ENCODE measurements at regions not wholly inside any gene's neighbourhood (a gene's known extent, or its start where the extent isn't known, plus 50 kb on each side); places are given as distances from the start of the nearest gene placed in this dataset.

DNA sequence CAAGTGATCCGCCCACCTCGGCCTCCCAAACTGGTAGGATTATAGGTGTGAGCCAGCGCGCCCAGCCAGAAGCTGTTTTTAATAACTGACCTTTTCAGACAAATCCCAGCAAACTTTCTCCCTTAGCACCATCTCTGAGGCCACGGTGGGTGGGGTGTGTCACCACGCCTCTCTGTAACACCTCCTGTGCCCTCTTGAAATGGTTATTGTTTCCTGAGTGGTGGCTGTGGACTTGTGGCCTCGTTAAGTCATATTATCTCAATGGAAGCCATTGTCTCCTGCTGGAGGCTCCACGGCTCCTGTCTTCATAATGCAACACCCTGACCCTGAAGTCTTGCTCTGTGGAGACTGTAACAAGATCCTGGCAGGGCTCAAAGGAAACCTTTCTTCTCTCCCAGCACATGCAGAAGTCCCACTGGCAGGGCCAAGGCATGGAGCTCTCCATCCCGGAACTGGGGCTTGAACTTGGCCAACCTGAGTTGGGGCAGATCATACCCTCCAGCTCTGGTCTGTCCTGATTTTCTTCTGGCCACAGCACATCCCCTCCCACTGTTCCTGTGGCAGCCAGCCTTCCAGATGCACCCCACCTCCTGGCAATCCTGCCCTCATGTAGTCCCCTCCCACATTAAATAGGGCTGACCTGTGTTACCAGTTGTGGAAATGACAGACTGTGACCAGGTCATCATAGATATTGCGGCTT lies 81.1 kb downstream of the SNX5 start:
- CTCF ChIA-PET: no interaction called here
- Mint-ChIP-seq H3K4me3 (no peak overlapping the region), H3K27ac (no peak overlapping the region), H3K4me1 (peaks cover 12% of the 10 kb centered on the region), H3K27me3 (peaks cover 4% of the 10 kb centered on the region), H3K9me3 (ENCODE audit: insufficient read depth) (no peaks in the 10 kb centered on the region)
- H3K27me3 ChIP-seq (replicated peaks in 1 of 4; ENCODE audit: control extremely low read depth in 1 of 4, control insufficient read depth in 3 of 4, insufficient read depth in 4 of 4, low read length in 3 of 4): peaks cover 0 to 3% (median 0%) of the 10 kb centered on the region in 4 experiments
- no peak overlapping the region for H3K27ac ChIP-seq (ENCODE audit: low read length in 2 of 2)
- no peak overlapping the region for H2AFZ ChIP-seq (ENCODE audit: insufficient read depth, low read depth, low read length, poor library complexity, severe bottlenecking)
- 95% methylated on average over 3 of the region's 10 CpGs for WGBS (ENCODE audit: insufficient coverage)
- peaks cover 0 to 1% of the 10 kb centered on the region in 2 experiments for H3K36me3 ChIP-seq (replicated peaks in 1 of 2; ENCODE audit: control extremely low read depth in 1 of 2, control insufficient read depth in 1 of 2, extremely low read depth in 1 of 2, insufficient read depth in 2 of 2, low read length in 1 of 2)
- no peak overlapping the region for H3K9ac ChIP-seq (ENCODE audit: low read length)
- H3K79me2 ChIP-seq (ENCODE audit: control insufficient read depth, insufficient read depth, low read length): no peaks in the 10 kb centered on the region
- H3K4me1 ChIP-seq (ENCODE audit: control insufficient read depth in 2 of 2, insufficient read depth in 2 of 2, low read length in 2 of 2): peaks cover 9 to 13% of the 10 kb centered on the region in 2 donors
- ATAC-seq (ENCODE audit: low read depth): no peak
- POLR2A ChIA-PET: no interaction called here
- no peak for DNase-seq
- TF ChIP-seq, protein P1, sequence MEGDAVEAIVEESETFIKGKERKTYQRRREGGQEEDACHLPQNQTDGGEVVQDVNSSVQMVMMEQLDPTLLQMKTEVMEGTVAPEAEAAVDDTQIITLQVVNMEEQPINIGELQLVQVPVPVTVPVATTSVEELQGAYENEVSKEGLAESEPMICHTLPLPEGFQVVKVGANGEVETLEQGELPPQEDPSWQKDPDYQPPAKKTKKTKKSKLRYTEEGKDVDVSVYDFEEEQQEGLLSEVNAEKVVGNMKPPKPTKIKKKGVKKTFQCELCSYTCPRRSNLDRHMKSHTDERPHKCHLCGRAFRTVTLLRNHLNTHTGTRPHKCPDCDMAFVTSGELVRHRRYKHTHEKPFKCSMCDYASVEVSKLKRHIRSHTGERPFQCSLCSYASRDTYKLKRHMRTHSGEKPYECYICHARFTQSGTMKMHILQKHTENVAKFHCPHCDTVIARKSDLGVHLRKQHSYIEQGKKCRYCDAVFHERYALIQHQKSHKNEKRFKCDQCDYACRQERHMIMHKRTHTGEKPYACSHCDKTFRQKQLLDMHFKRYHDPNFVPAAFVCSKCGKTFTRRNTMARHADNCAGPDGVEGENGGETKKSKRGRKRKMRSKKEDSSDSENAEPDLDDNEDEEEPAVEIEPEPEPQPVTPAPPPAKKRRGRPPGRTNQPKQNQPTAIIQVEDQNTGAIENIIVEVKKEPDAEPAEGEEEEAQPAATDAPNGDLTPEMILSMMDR (IDR thresholded peaks at IDR 0.05): no peak
- no peak overlapping the region for H3K4me3 ChIP-seq (ENCODE audit: control extremely low read depth in 1 of 5, extremely low read depth in 1 of 5, insufficient read depth in 1 of 5, low read depth in 2 of 5, low read length in 4 of 5)
- H4K20me1 ChIP-seq (ENCODE audit: control insufficient read depth, insufficient read depth, low read length, poor library complexity, severe bottlenecking): no peaks in the 10 kb centered on the region
- intact Hi-C loops (cut with micrococcal nuclease): no loop called here
- H3K9me3 ChIP-seq (ENCODE audit: control extremely low read depth in 1 of 3, control insufficient read depth in 2 of 3, insufficient read depth in 1 of 3, low read length in 2 of 3): peaks cover 5 to 12% (median 11%) of the 10 kb centered on the region in 3 donors
- H3K4me2 ChIP-seq (replicated peaks; ENCODE audit: low read depth, low read length, poor library complexity, severe bottlenecking): no peak overlapping the region

DNA sequence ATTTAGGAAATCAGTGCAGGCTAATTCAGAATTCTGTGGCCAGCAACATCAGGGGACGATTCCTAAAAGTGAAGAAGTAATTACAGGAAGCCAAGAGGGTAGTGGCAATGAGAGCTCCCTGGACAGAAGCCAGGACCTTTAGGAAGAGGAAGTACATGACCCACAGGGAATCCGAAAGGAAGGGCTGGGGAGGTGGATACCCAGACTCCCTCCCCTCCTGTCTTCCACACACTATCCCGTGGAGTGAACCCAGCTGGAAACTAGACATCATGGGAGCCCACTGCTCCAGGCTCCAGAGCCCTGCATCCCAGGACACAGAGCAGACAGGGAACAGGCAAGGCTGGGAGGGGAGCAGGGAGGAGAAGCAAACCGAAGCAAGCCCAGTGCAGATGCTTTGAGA lies 83.0 kb downstream of the SNX5 start:
- Histone ChIP-seq H4K20me1 (ENCODE audit: control insufficient read depth, insufficient read depth, low read length, poor library complexity, severe bottlenecking) (no peaks in the 10 kb centered on the region), H3K9me3 (ENCODE audit: control extremely low read depth in 1 of 3, control insufficient read depth in 2 of 3, insufficient read depth in 1 of 3, low read length in 2 of 3) (peaks cover 3 to 12% (median 11%) of the 10 kb centered on the region in 3 donors), H3K4me3 (ENCODE audit: control extremely low read depth in 1 of 5, extremely low read depth in 1 of 5, insufficient read depth in 1 of 5, low read depth in 2 of 5, low read length in 4 of 5) (no peak overlapping the region), H3K79me2 (ENCODE audit: control insufficient read depth, insufficient read depth, low read length) (no peaks in the 10 kb centered on the region), H3K4me1 (ENCODE audit: control insufficient read depth in 2 of 2, insufficient read depth in 2 of 2, low read length in 2 of 2) (peaks cover 9 to 13% of the 10 kb centered on the region in 2 donors), H3K36me3 (replicated peaks in 1 of 2; ENCODE audit: control extremely low read depth in 1 of 2, control insufficient read depth in 1 of 2, extremely low read depth in 1 of 2, insufficient read depth in 2 of 2, low read length in 1 of 2) (peaks cover 0 to 1% of the 10 kb centered on the region in 2 experiments), H3K27me3 (replicated peaks in 1 of 4; ENCODE audit: control extremely low read depth in 1 of 4, control insufficient read depth in 3 of 4, insufficient read depth in 4 of 4, low read length in 3 of 4) (peaks cover 0 to 3% (median 0%) of the 10 kb centered on the region in 4 experiments), H3K4me2 (replicated peaks; ENCODE audit: low read depth, low read length, poor library complexity, severe bottlenecking) (no peak overlapping the region), H3K27ac (ENCODE audit: low read length in 2 of 2) (no peak overlapping the region), H3K9ac (ENCODE audit: low read length) (no peak overlapping the region), H2AFZ (ENCODE audit: insufficient read depth, low read depth, low read length, poor library complexity, severe bottlenecking) (no peak overlapping the region)
- peaks cover 12% of the 10 kb centered on the region for H3K4me1 Mint-ChIP-seq
- POLR2A ChIA-PET: interaction anchor here (0.5 kb wide), 1 partner anchor 9 kb away, joined by 6 read pairs; no protein-coding TSS in a partner anchor
- ATAC-seq (ENCODE audit: low read depth) (no peak), DNase-seq (no peak)
- H3K27me3 Mint-ChIP-seq: peaks cover 4% of the 10 kb centered on the region
- WGBS (ENCODE audit: insufficient coverage): 16% methylated on average over 2 of the region's 4 CpGs
- TF ChIP-seq, protein P1 (IDR thresholded peaks at IDR 0.05): no peak
- intact Hi-C loops (cut with micrococcal nuclease): no loop called here
- H3K4me3 Mint-ChIP-seq: no peak overlapping the region
- no peak overlapping the region for H3K27ac Mint-ChIP-seq
- H3K9me3 Mint-ChIP-seq (ENCODE audit: insufficient read depth): no peaks in the 10 kb centered on the region
- CTCF ChIA-PET: interaction anchor here (0.8 to 1.7 kb wide), 2 partner anchors 12 to 203 kb away, joined by 4 to 5 read pairs; partner anchors contain the start of gene RRBP1
